ENCODE measurements at regions not wholly inside any gene's neighbourhood (a gene's known extent, or its start where the extent isn't known, plus 50 kb on each side); places are given as distances from the start of the nearest gene placed in this dataset.

- TF ChIP-seq CTCF (IDR thresholded peaks at IDR 0.05; ENCODE audit: poor library complexity, severe bottlenecking) (no peak), EP300 (conservative IDR thresholded peaks at IDR 0.05; ENCODE audit: poor library complexity, severe bottlenecking) (no peak), POLR2AphosphoS5 (IDR thresholded peaks at IDR 0.05) (no peak), SMC3 (conservative IDR thresholded peaks at IDR 0.05; ENCODE audit: poor library complexity) (no peak), TAF1 (IDR thresholded peaks at IDR 0.05; ENCODE audit: low read depth) (no peak), EZH2 (IDR thresholded peaks at IDR 0.05; ENCODE audit: borderline replicate concordance, insufficient read depth, low read length, poor library complexity, severe bottlenecking) (no peak), MXI1 (conservative IDR thresholded peaks at IDR 0.05; ENCODE audit: poor library complexity, severe bottlenecking) (no peak)
- TF ChIP-seq, protein P1, sequence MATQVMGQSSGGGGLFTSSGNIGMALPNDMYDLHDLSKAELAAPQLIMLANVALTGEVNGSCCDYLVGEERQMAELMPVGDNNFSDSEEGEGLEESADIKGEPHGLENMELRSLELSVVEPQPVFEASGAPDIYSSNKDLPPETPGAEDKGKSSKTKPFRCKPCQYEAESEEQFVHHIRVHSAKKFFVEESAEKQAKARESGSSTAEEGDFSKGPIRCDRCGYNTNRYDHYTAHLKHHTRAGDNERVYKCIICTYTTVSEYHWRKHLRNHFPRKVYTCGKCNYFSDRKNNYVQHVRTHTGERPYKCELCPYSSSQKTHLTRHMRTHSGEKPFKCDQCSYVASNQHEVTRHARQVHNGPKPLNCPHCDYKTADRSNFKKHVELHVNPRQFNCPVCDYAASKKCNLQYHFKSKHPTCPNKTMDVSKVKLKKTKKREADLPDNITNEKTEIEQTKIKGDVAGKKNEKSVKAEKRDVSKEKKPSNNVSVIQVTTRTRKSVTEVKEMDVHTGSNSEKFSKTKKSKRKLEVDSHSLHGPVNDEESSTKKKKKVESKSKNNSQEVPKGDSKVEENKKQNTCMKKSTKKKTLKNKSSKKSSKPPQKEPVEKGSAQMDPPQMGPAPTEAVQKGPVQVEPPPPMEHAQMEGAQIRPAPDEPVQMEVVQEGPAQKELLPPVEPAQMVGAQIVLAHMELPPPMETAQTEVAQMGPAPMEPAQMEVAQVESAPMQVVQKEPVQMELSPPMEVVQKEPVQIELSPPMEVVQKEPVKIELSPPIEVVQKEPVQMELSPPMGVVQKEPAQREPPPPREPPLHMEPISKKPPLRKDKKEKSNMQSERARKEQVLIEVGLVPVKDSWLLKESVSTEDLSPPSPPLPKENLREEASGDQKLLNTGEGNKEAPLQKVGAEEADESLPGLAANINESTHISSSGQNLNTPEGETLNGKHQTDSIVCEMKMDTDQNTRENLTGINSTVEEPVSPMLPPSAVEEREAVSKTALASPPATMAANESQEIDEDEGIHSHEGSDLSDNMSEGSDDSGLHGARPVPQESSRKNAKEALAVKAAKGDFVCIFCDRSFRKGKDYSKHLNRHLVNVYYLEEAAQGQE (IDR thresholded peaks at IDR 0.05; ENCODE audit: borderline replicate concordance) = no peak
Observed at GRCh38 chr1:81511281-81511680, 289.5 kb upstream of the ADGRL2 start.

Data from neural cell (in vitro differentiated cells).